GM19351 (cell line): ENCODE measurements at regions not wholly inside any gene's neighbourhood (a gene's known extent, or its start where the extent isn't known, plus 50 kb on each side); places are given as distances from the start of the nearest gene placed in this dataset.

ENCODE experiments used
- ATAC-seq: cut with Tn5 transposase; IDR thresholded peaks from one replicate; pipeline ENCODE4 v1.9.1; 2021; ENCODE audit warnings: mild to moderate bottlenecking, moderate library complexity; ENCODE audit not compliant: unreplicated experiment

- no peak for ATAC-seq
Measured at GRCh38 chr6:157755746-157756411, 67.2 kb upstream of the SNX9 start.

GRCh38 chr6:157756708-157757429 is 66.2 kb upstream of the SNX9 start:
- peak; percentile 23 for ATAC-seq

- no peak for ATAC-seq
Measured at GRCh38 chr6:157757430-157758403, 65.3 kb upstream of the SNX9 start.

GRCh38 chr6:157758516-157759023 is 64.5 kb upstream of the SNX9 start:
- ATAC-seq: no peak

- no peak for ATAC-seq
Measured at GRCh38 chr6:157759028-157759427, 64.0 kb upstream of the SNX9 start.

GRCh38 chr6:157760137-157760536 is 62.9 kb upstream of the SNX9 start:
- ATAC-seq: no peak

- no peak for ATAC-seq
Measured at GRCh38 chr6:157760589-157761330, 62.3 kb upstream of the SNX9 start.

GRCh38 chr6:157761331-157761921 is 61.6 kb upstream of the SNX9 start:
- ATAC-seq: peak; percentile 50

- no peak for ATAC-seq
Measured at GRCh38 chr6:157761926-157762325, 61.1 kb upstream of the SNX9 start.

- no peak for ATAC-seq
Measured at GRCh38 chr6:157762636-157763035, 60.4 kb upstream of the SNX9 start.

- no peak for ATAC-seq
Measured at GRCh38 chr6:157763129-157763903, 59.7 kb upstream of the SNX9 start.

- no peak for ATAC-seq
Measured at GRCh38 chr6:157763904-157764177, 59.2 kb upstream of the SNX9 start.

GRCh38 chr6:157764178-157765068 is 58.6 kb upstream of the SNX9 start:
- peak; percentile 57 for ATAC-seq

GRCh38 chr6:157766901-157767774 is 55.9 kb upstream of the SNX9 start:
- no peak for ATAC-seq

GRCh38 chr6:157767775-157768156 is 55.3 kb upstream of the SNX9 start:
- ATAC-seq: no peak

- no peak for ATAC-seq
Measured at GRCh38 chr6:157768304-157768703, 54.7 kb upstream of the SNX9 start.

- no peak for ATAC-seq
Measured at GRCh38 chr6:157768863-157769551, 54.0 kb upstream of the SNX9 start.
